K562 (cell line): ENCODE measurements at regions not wholly inside any gene's neighbourhood (a gene's known extent, or its start where the extent isn't known, plus 50 kb on each side); places are given as distances from the start of the nearest gene placed in this dataset.

Experiments used
- ATAC-seq: fragments of 200-7000 bp; cut with Tn5 transposase; 3 replicates; pipeline ENCODE4 v1.9.1; 2020; ENCODE audit warnings: moderate library complexity
- BruUV-seq: library from RNA; stranded (reverse); fragments of 400-500 nt; replicated peaks from 2 replicates; lab custom pipeline; 2021; lab: Mats Ljungman, UMichigan
- CTCF ChIA-PET: fragments of 300-600 bp; formaldehyde crosslinking; extraction: SDS; loops from one replicate; lab custom pipeline; 2021; ENCODE audit warnings: low intra/inter-chr PET ratio; lab: Yijun Ruan, JAX
- POLR2A ChIA-PET: fragments of 300-600, 350-650 bp; sonication (Branson Sonifier 250); formaldehyde crosslinking; extraction: SDS; loops from one replicate; lab custom pipeline; 2021; ENCODE audit warnings: antibody characterized with exemption, inconsistent platforms; lab: Yijun Ruan, JAX
- DNase-seq, 4 experiments: peaks; one replicate each; pipeline versions ENCODE4 v3.0.0 to v3.0.0-alpha.2; 2011 to 2018; ENCODE audit warnings: low spot score in 3 of 4, mixed read lengths in 3 of 4; ENCODE audit errors: extremely low read depth in 1 of 4
- FAIRE-seq: peaks from 2 replicates; lab custom pipeline; 2011; peaks lifted over from hg19 to GRCh38; lab: Jason Lieb, UNC
- H2AFZ ChIP-seq: 2 replicates; pipeline ENCODE4 v1.6.0; 2011; ENCODE audit warnings: low read depth, low read length, control low read depth, inconsistent platforms
- H3K27ac ChIP-seq: fragments of 200-600 bp; 3 replicates; pipeline ENCODE4 v1.8.0; 2011; ENCODE audit warnings: low read depth, mild to moderate bottlenecking, control low read depth, inconsistent platforms, low read length, moderate library complexity, mixed read lengths; ENCODE audit errors: extremely low read depth
- H3K27me3 ChIP-seq, 2 experiments: fragments of 300-600 bp in 1 of 2; 2 replicates in 1 of 2; 3 replicates in 1 of 2; pipeline versions ENCODE4 v1.6.0 to v1.8.0; 2011; ENCODE audit warnings: inconsistent platforms in 2 of 2, low read length in 2 of 2, mild to moderate bottlenecking in 1 of 2, mixed read lengths in 1 of 2, moderate library complexity in 1 of 2; ENCODE audit not compliant: control insufficient read depth in 2 of 2, insufficient read depth in 2 of 2
- H3K36me3 ChIP-seq: fragments of 300-600 bp; 3 replicates; pipeline ENCODE4 v1.8.0; 2011; ENCODE audit warnings: mild to moderate bottlenecking, low read length, inconsistent platforms; ENCODE audit not compliant: control insufficient read depth, insufficient read depth
- H3K4me1 ChIP-seq, 2 experiments: fragments of 200-600 bp in 1 of 2; replicated peaks in 1 of 2; 2 replicates in 1 of 2; 3 replicates in 1 of 2; pipeline versions ENCODE4 v1.5.1 to v1.8.0; 2011; ENCODE audit warnings: inconsistent platforms in 2 of 2, low read length in 2 of 2, mild to moderate bottlenecking in 1 of 2, mixed read lengths in 1 of 2, moderate library complexity in 1 of 2; ENCODE audit not compliant: control insufficient read depth in 2 of 2, insufficient read depth in 2 of 2
- H3K4me2 ChIP-seq: 2 replicates; pipeline ENCODE4 v1.6.1; 2011; ENCODE audit warnings: low read length, control low read depth, inconsistent platforms, mixed read lengths; ENCODE audit not compliant: insufficient read depth
- H3K4me3 ChIP-seq: fragments of 200-600 bp; sonication (generic), shearing (Covaris generic); 2 replicates; pipeline ENCODE4 v1.5.1; 2016; ENCODE audit warnings: control low read depth, inconsistent platforms
- H3K79me2 ChIP-seq: fragments of 200-600 bp; 3 replicates; pipeline ENCODE4 v1.8.0; 2011; ENCODE audit warnings: low read length, inconsistent platforms; ENCODE audit not compliant: control insufficient read depth, insufficient read depth
- H3K9ac ChIP-seq, 2 experiments: 2 replicates each; pipeline versions ENCODE4 v1.6.0 to v1.6.1; 2011; ENCODE audit warnings: low read depth in 2 of 2, low read length in 2 of 2, control low read depth in 1 of 2, inconsistent platforms in 1 of 2, mild to moderate bottlenecking in 1 of 2, mixed read lengths in 1 of 2; ENCODE audit not compliant: insufficient read depth in 1 of 2
- H3K9me1 ChIP-seq: one replicate; pipeline ENCODE4 v1.6.0; 2011; ENCODE audit warnings: inconsistent platforms, mild to moderate bottlenecking, low read length, moderate library complexity; ENCODE audit not compliant: control insufficient read depth, insufficient read depth
- H3K9me3 ChIP-seq: replicated peaks from 2 replicates; pipeline ENCODE4 v1.5.1; 2011; ENCODE audit warnings: low read depth, low read length, inconsistent platforms; ENCODE audit not compliant: control insufficient read depth, insufficient read depth
- H4K20me1 ChIP-seq: replicated peaks from 2 replicates; pipeline ENCODE4 v1.6.1; 2011; ENCODE audit warnings: low read length, inconsistent platforms, mixed read lengths; ENCODE audit not compliant: control insufficient read depth, insufficient read depth
- DMBX1 ChIP-seq: fragments of 250-450 bp; sonication (Bioruptor Pico); IDR thresholded peaks from 2 replicates; pipeline ENCODE4 v1.8.0; 2022; ENCODE audit warnings: inconsistent platforms, mild to moderate bottlenecking, moderate library complexity, borderline replicate concordance
- KLF1 ChIP-seq: fragments of 450-650 bp; IDR thresholded peaks from 2 replicates; pipeline ENCODE4 v1.6.1; 2016; ENCODE audit warnings: missing genetic modification characterization, missing compliant biosample characterization
- LEF1 ChIP-seq: fragments of 450-650 bp; IDR thresholded peaks from 2 replicates; pipeline ENCODE4 v1.6.1; 2016; ENCODE audit warnings: mild to moderate bottlenecking
- MCM7 ChIP-seq, 2 experiments: fragments of 450-650 bp; IDR thresholded peaks; 2 replicates each; pipeline ENCODE4 v1.6.1; 2016 to 2018
- RBM17 ChIP-seq: fragments of 200-400 bp; formaldehyde crosslinking; IDR thresholded peaks from 2 replicates; pipeline ENCODE4 v1.6.1; 2017; ENCODE audit warnings: low read depth, mild to moderate bottlenecking, low read length, borderline replicate concordance
- TAF7 ChIP-seq: fragments of 450-650 bp; IDR thresholded peaks from 2 replicates; pipeline ENCODE4 v1.6.1; 2016; ENCODE audit warnings: missing genetic modification characterization, missing compliant biosample characterization
- TOE1 ChIP-seq, 2 experiments: fragments of 450-650 bp in 1 of 2; sonication (generic) in 1 of 2; formaldehyde crosslinking in 1 of 2; IDR thresholded peaks; 2 replicates each; pipeline versions ENCODE4 v1.7.1 to v1.8.0; 2016 to 2022; ENCODE audit warnings: borderline replicate concordance in 2 of 2, mild to moderate bottlenecking in 2 of 2, antibody characterized with exemption in 1 of 2, inconsistent platforms in 1 of 2, low read depth in 1 of 2, missing genetic modification reagents in 1 of 2, moderate library complexity in 1 of 2
- ZNF12 ChIP-seq: sonication (generic); formaldehyde crosslinking; IDR thresholded peaks from 2 replicates; pipeline ENCODE4 v1.4.0; 2020; ENCODE audit warnings: mild to moderate bottlenecking, missing genetic modification reagents
- WGBS: fragments of 100-300 bp; shearing (Covaris generic); methylation state at CpG from one replicate; pipeline ENCODE4 v1.1.6; 2016; ENCODE audit warnings: low coverage, mixed read lengths; ENCODE audit not compliant: insufficient coverage; ENCODE audit errors: missing lambda C conversion rate; 5-methylcytosine and 5-hydroxymethylcytosine counted together
- in situ Hi-C: fragments of 300-500 bp; cut with MboI; formaldehyde crosslinking; loops from 4 replicates; pipeline ENCODE4 v1.15.0; 2018; ENCODE audit warnings: inconsistent platforms, mixed read lengths
- intact Hi-C: fragments of 100-400 bp; cut with micrococcal nuclease; formaldehyde crosslinking; loops from 2 replicates; pipeline ENCODE4 v1.14.2; 2022
- TF ChIP-seq, protein P1 (sequence below): fragments of 250-450 bp; sonication (Bioruptor Pico); IDR thresholded peaks from 2 replicates; pipeline ENCODE4 v1.6.1; 2021; ENCODE audit warnings: mild to moderate bottlenecking
- TF ChIP-seq, protein P2 (sequence below): fragments of 450-650 bp; IDR thresholded peaks from 2 replicates; pipeline ENCODE4 v1.6.1; 2016; ENCODE audit warnings: antibody characterized with exemption
- TF ChIP-seq, protein P3 (sequence below), 2 experiments: fragments of 450-650 bp; IDR thresholded peaks; 2 replicates each; pipeline ENCODE4 v1.6.1; 2018; ENCODE audit warnings: mild to moderate bottlenecking in 2 of 2, low read depth in 1 of 2; ENCODE audit not compliant: partially characterized antibody in 2 of 2
- TF ChIP-seq, protein P4 (sequence below), 3 experiments: fragments of 200-800 bp in 1 of 3; fragments of 250-450 bp in 1 of 3; fragments of 450-650 bp in 1 of 3; sonication (Bioruptor Pico) in 1 of 3; sonication (Bioruptor generic) in 1 of 3; formaldehyde crosslinking in 1 of 3; IDR thresholded peaks; 2 replicates each; pipeline versions ENCODE4 v1.6.1 to v1.8.0; 2016 to 2022; ENCODE audit warnings: mild to moderate bottlenecking in 2 of 3, missing genetic modification characterization in 2 of 3, missing compliant biosample characterization in 1 of 3, moderate library complexity in 1 of 3

DNA sequence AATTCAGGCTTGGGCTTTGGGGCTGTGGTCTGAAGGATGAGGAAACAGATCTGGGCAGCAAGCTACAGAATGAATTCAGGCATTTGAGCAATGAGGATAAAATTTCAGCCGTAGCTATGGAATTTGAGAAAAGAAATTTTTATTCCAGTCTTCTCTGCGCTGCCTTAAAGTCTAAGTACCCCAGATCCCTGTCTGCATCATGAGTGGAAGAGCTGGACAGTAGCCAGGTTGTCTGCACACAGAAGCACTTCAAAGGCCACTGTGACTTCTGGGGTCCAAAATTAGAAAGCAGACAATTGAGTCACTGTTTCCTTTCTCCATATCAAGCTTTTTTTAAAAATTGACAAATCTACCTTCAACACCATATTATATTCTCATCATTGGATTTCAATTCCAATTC is 787.6 kb upstream of the GCFC2 start:
- Histone ChIP-seq H3K27me3 (no peaks in the 10 kb centered on the region), H3K36me3 (no peaks in the 10 kb centered on the region), H3K4me3 (no peak overlapping the region), H3K4me2 (no peak overlapping the region), H2AFZ (no peak overlapping the region), H3K9ac (no peak overlapping the region), H4K20me1 (no peaks in the 10 kb centered on the region), H3K9me1 (no peaks in the 10 kb centered on the region), H3K79me2 (no peaks in the 10 kb centered on the region), H3K9me3 (no peaks in the 10 kb centered on the region), H3K4me1 (no peaks in the 10 kb centered on the region), H3K27ac (no peak overlapping the region)
- 0% methylated on average over 2 of the region's 2 CpGs for WGBS
- ATAC-seq (no peak), FAIRE-seq (no peak), DNase-seq (no peak)
- in situ Hi-C loops (no loop called here), intact Hi-C loops (no loop called here)
- ChIA-PET CTCF (no interaction called here), POLR2A (no interaction called here)
- no TSS peak for BruUV-seq
- TF ChIP-seq DMBX1: no peak
- TF ChIP-seq, protein P1, sequence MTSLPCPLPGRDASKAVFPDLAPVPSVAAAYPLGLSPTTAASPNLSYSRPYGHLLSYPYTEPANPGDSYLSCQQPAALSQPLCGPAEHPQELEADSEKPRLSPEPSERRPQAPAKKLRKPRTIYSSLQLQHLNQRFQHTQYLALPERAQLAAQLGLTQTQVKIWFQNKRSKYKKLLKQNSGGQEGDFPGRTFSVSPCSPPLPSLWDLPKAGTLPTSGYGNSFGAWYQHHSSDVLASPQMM (CRISPR knock-in tag): no peak
- TF ChIP-seq, protein P2, sequence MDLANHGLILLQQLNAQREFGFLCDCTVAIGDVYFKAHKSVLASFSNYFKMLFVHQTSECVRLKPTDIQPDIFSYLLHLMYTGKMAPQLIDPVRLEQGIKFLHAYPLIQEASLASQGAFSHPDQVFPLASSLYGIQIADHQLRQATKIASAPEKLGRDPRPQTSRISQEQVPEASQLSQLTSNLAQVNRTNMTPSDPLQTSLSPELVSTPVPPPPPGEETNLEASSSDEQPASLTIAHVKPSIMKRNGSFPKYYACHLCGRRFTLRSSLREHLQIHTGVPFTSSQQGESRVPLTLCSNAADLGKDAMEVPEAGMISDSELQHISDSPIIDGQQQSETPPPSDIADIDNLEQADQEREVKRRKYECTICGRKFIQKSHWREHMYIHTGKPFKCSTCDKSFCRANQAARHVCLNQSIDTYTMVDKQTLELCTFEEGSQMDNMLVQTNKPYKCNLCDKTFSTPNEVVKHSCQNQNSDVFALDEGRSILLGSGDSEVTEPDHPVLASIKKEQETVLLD: no peak
- TF ChIP-seq, protein P3, sequence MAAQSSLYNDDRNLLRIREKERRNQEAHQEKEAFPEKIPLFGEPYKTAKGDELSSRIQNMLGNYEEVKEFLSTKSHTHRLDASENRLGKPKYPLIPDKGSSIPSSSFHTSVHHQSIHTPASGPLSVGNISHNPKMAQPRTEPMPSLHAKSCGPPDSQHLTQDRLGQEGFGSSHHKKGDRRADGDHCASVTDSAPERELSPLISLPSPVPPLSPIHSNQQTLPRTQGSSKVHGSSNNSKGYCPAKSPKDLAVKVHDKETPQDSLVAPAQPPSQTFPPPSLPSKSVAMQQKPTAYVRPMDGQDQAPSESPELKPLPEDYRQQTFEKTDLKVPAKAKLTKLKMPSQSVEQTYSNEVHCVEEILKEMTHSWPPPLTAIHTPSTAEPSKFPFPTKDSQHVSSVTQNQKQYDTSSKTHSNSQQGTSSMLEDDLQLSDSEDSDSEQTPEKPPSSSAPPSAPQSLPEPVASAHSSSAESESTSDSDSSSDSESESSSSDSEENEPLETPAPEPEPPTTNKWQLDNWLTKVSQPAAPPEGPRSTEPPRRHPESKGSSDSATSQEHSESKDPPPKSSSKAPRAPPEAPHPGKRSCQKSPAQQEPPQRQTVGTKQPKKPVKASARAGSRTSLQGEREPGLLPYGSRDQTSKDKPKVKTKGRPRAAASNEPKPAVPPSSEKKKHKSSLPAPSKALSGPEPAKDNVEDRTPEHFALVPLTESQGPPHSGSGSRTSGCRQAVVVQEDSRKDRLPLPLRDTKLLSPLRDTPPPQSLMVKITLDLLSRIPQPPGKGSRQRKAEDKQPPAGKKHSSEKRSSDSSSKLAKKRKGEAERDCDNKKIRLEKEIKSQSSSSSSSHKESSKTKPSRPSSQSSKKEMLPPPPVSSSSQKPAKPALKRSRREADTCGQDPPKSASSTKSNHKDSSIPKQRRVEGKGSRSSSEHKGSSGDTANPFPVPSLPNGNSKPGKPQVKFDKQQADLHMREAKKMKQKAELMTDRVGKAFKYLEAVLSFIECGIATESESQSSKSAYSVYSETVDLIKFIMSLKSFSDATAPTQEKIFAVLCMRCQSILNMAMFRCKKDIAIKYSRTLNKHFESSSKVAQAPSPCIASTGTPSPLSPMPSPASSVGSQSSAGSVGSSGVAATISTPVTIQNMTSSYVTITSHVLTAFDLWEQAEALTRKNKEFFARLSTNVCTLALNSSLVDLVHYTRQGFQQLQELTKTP (IDR thresholded peaks at IDR 0.05; ENCODE audit: low read depth in 1 of 2, partially characterized antibody in 2 of 2): no peak
- TF ChIP-seq RBM17: no peak
- no peak for TF ChIP-seq KLF1 (tag)
- TF ChIP-seq ZNF12 (CRISPR knock-in tag): no peak
- TF ChIP-seq MCM7 (IDR thresholded peaks at IDR 0.05): no peak
- TF ChIP-seq TOE1 (IDR thresholded peaks at IDR 0.05; ENCODE audit: borderline replicate concordance): no peak
- TF ChIP-seq TOE1 (CRISPR knock-in tag; IDR thresholded peaks at IDR 0.05; ENCODE audit: borderline replicate concordance, low read depth): no peak
- TF ChIP-seq, protein P4, sequence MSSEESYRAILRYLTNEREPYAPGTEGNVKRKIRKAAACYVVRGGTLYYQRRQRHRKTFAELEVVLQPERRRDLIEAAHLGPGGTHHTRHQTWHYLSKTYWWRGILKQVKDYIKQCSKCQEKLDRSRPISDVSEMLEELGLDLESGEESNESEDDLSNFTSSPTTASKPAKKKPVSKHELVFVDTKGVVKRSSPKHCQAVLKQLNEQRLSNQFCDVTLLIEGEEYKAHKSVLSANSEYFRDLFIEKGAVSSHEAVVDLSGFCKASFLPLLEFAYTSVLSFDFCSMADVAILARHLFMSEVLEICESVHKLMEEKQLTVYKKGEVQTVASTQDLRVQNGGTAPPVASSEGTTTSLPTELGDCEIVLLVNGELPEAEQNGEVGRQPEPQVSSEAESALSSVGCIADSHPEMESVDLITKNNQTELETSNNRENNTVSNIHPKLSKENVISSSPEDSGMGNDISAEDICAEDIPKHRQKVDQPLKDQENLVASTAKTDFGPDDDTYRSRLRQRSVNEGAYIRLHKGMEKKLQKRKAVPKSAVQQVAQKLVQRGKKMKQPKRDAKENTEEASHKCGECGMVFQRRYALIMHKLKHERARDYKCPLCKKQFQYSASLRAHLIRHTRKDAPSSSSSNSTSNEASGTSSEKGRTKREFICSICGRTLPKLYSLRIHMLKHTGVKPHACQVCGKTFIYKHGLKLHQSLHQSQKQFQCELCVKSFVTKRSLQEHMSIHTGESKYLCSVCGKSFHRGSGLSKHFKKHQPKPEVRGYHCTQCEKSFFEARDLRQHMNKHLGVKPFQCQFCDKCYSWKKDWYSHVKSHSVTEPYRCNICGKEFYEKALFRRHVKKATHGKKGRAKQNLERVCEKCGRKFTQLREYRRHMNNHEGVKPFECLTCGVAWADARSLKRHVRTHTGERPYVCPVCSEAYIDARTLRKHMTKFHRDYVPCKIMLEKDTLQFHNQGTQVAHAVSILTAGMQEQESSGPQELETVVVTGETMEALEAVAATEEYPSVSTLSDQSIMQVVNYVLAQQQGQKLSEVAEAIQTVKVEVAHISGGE (CRISPR knock-in tag; IDR thresholded peaks at IDR 0.05): no peak
- TF ChIP-seq TAF7: no peak
- TF ChIP-seq LEF1: no peak
